Heart right ventricle (tissue), 16 donors: ENCODE measurements at regions not wholly inside any gene's neighbourhood (a gene's known extent, or its start where the extent isn't known, plus 50 kb on each side); places are given as distances from the start of the nearest gene placed in this dataset.

Source experiments
- ATAC-seq, 8 donors: fragments of 200-7000 bp; cut with Tn5 transposase; one replicate each; pipeline ENCODE4 v1.9.1; 2020; ENCODE audit warnings: mild to moderate bottlenecking in 8 of 8, moderate library complexity in 8 of 8, moderate number of reproducible peaks in 1 of 8
- DNase-seq, 2 donors: peaks; one replicate each; pipeline ENCODE4 v3.0.0-alpha.2; 2020
- H3K27ac ChIP-seq, 10 donors: fragments of 200-600 bp; sonication (generic) in 2 of 10; one replicate each; pipeline versions ENCODE4 v1.5.0 to v1.8.0; 2020 to 2022; ENCODE audit warnings: mild to moderate bottlenecking in 3 of 10
- H3K27me3 ChIP-seq, 7 donors: fragments of 200-600 bp; one replicate each; pipeline ENCODE4 v1.8.0; 2021 to 2022; ENCODE audit warnings: mild to moderate bottlenecking in 2 of 7
- H3K36me3 ChIP-seq, 9 donors: fragments of 200-600 bp; sonication (generic) in 1 of 9; one replicate each; pipeline versions ENCODE4 v1.5.0 to v1.8.0; 2020 to 2022; ENCODE audit warnings: mild to moderate bottlenecking in 2 of 9
- H3K4me1 ChIP-seq, 9 donors: fragments of 200-600 bp; sonication (generic) in 1 of 9; one replicate each; pipeline versions ENCODE4 v1.5.0 to v1.8.0; 2020 to 2022; ENCODE audit warnings: mild to moderate bottlenecking in 4 of 9
- H3K4me3 ChIP-seq, 10 donors: fragments of 200-600 bp; sonication (generic) in 2 of 10; one replicate each; pipeline versions ENCODE4 v1.5.0 to v1.8.0; 2020 to 2022; ENCODE audit warnings: mild to moderate bottlenecking in 7 of 10, moderate library complexity in 2 of 10
- H3K9me3 ChIP-seq, 11 donors: fragments of 200-600 bp in 10 of 11; sonication (generic) in 2 of 11; one replicate each; pipeline versions ENCODE4 v1.5.0 to v1.8.0; 2013 to 2022; ENCODE audit warnings: mild to moderate bottlenecking in 2 of 11, control low read depth in 1 of 11, moderate library complexity in 1 of 11
- WGBS, 2 donors: extraction: QIAGEN DNeasy Blood & Tissue Kit; methylation state at CpG; one replicate each; pipeline ENCODE4 v1.1.7; 2013; ENCODE audit warnings: inconsistent platforms in 1 of 2; 5-methylcytosine and 5-hydroxymethylcytosine counted together
- intact Hi-C, 10 donors: fragments of 100-400 bp; cut with DNase I; formaldehyde crosslinking; loops; one replicate each; pipeline versions ENCODE4 v1.11.1 to v1.14.2; 2022
- TF ChIP-seq, protein P1 (sequence below), 9 donors: fragments of 200-600 bp; sonication (generic) in 2 of 9; IDR thresholded peaks; one replicate each; pipeline versions ENCODE4 v1.5.0 to v1.8.0; 2021 to 2022; ENCODE audit warnings: antibody characterized with exemption in 9 of 9, mild to moderate bottlenecking in 5 of 9, moderate library complexity in 1 of 9
- donor health status: Arrhythmogenic right ventricular cardiomyopathy.
- donor health status: ischemic (EF 13 %, LVEDD 7.1; RV severe dilation, severe dysfunction).
- donor health status: healthy with polysubstance abuse.
- donor health status: DM: no; HTN: yes; CAD: no.
- donor health status: DM: no; HTN: no; CAD: no.
- donor health status: ischemic (EF 25% LVEDD 6.9; RV normal size, moderate dysfunction).
- donor health status: ischemic (EF 25% LVEDD 5.7; RV mildly dilated, moderate dysfunction).
- donor health status: healthy.
- donor health status: DM: yes; HTN: yes; CAD: no.
- donor health status: Ischemic cardiomyopathy.
- donor health status: ischemic (EF 35%, LVEDD 5.7; RV mildly dilated, moderate dysfunction).
- donor health status: nonischemic (EF 11% LVEDD 7.7; RV severe dilation, severe dysfunction).
- donor health status: DM: yes; HTN: yes; CAD: no.
- donor health status: PGD.
- donor health status: ischemic (EF 29% LVEDD 5.4; RV normal size, mild dysfunction).
- donor health status: nonischemic (EF 23%, LVEDD 6.1; RV moderate dilation, normal function).

GRCh38 chr18:40485318-40485717 lies 1469.7 kb upstream of the PIK3C3 start:
- TF ChIP-seq, protein P1, sequence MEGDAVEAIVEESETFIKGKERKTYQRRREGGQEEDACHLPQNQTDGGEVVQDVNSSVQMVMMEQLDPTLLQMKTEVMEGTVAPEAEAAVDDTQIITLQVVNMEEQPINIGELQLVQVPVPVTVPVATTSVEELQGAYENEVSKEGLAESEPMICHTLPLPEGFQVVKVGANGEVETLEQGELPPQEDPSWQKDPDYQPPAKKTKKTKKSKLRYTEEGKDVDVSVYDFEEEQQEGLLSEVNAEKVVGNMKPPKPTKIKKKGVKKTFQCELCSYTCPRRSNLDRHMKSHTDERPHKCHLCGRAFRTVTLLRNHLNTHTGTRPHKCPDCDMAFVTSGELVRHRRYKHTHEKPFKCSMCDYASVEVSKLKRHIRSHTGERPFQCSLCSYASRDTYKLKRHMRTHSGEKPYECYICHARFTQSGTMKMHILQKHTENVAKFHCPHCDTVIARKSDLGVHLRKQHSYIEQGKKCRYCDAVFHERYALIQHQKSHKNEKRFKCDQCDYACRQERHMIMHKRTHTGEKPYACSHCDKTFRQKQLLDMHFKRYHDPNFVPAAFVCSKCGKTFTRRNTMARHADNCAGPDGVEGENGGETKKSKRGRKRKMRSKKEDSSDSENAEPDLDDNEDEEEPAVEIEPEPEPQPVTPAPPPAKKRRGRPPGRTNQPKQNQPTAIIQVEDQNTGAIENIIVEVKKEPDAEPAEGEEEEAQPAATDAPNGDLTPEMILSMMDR (IDR thresholded peaks at IDR 0.05), result no peak
- Histone ChIP-seq H3K27ac (no peak overlapping the region), H3K36me3 (no peaks in the 10 kb centered on the region), H3K9me3 (no peaks in the 10 kb centered on the region), H3K27me3 (no peaks in the 10 kb centered on the region), H3K4me1 (no peaks in the 10 kb centered on the region), H3K4me3 (no peak overlapping the region)
- intact Hi-C loops, result no loop called here
- DNase-seq (no peak), ATAC-seq (no peak)

GRCh38 chr18:40473221-40474029 lies 1481.6 kb upstream of the PIK3C3 start:
- H3K9me3 ChIP-seq, result peaks cover 0 to 3% (median 0%) of the 10 kb centered on the region in 11 donors
- H3K27ac ChIP-seq, result no peak overlapping the region
- H3K36me3 ChIP-seq, result no peaks in the 10 kb centered on the region
- 86 to 87% methylated on average over 8 of the region's 8 CpGs for WGBS, 2 donors
- H3K27me3 ChIP-seq, result no peaks in the 10 kb centered on the region
- no peak for DNase-seq
- H3K4me3 ChIP-seq, result no peak overlapping the region
- intact Hi-C loops, result no loop called here
- ATAC-seq, result no peak
- H3K4me1 ChIP-seq, result no peaks in the 10 kb centered on the region
- TF ChIP-seq, protein P1 (IDR thresholded peaks at IDR 0.05), result no peak

GRCh38 chr18:40470723-40471122 lies 1484.3 kb upstream of the PIK3C3 start:
- ATAC-seq, result no peak
- 56 to 63% methylated on average over 3 of the region's 3 CpGs for WGBS, 2 donors

DNA sequence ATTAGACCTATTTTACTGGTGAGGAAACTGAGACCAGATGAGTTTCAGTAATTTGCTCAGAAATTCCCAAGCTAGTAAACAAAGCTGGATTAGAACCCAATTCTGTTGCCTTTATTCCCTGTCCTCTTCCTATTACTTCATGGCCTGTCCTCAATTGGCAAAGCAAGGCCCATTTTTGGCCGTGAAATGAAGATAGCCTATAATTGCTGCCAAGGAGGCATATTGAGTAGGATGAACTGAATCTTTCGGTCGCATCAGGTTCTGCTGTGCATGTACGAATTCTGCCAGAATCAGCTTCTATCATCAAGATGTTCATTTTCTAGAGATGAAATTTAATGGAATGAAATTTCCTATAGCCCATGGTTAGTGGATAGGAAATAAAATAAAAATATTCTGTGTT lies 1485.2 kb upstream of the PIK3C3 start:
- 92 to 93% methylated on average over 4 of the region's 4 CpGs for WGBS, 2 donors
- Histone ChIP-seq H3K36me3 (no peaks in the 10 kb centered on the region), H3K4me3 (no peak overlapping the region), H3K27ac (no peak overlapping the region), H3K4me1 (no peaks in the 10 kb centered on the region), H3K27me3 (no peaks in the 10 kb centered on the region), H3K9me3 (peaks cover 0 to 3% (median 0%) of the 10 kb centered on the region in 11 donors)
- intact Hi-C loops, result no loop called here
- DNase-seq (no peak), ATAC-seq (no peak)
- TF ChIP-seq, protein P1 (IDR thresholded peaks at IDR 0.05), result no peak

More at GRCh38 chr18:40470723-40471122, 1484.3 kb upstream of the PIK3C3 start:
- Histone ChIP-seq H3K27me3 (no peaks in the 10 kb centered on the region), H3K27ac (no peak overlapping the region), H3K4me3 (no peak overlapping the region), H3K36me3 (no peaks in the 10 kb centered on the region), H3K4me1 (no peaks in the 10 kb centered on the region), H3K9me3 (peaks cover 0 to 3% (median 0%) of the 10 kb centered on the region in 11 donors)
- DNase-seq, result no peak
- TF ChIP-seq, protein P1 (IDR thresholded peaks at IDR 0.05), result no peak
- intact Hi-C loops, result no loop called here
